Duodenal mucosa (tissue), 2 donors: ENCODE measurements at regions not wholly inside any gene's neighbourhood (a gene's known extent, or its start where the extent isn't known, plus 50 kb on each side); places are given as distances from the start of the nearest gene placed in this dataset.

Source experiments
- H3K27ac ChIP-seq: one replicate; pipeline ENCODE4 v1.7.0; 2013; ENCODE audit warnings: low read depth, low read length
- H3K27me3 ChIP-seq, 2 donors: one replicate each; pipeline ENCODE4 v1.7.0; 2013; ENCODE audit warnings: low read length in 2 of 2, control low read depth in 1 of 2; ENCODE audit not compliant: insufficient read depth in 2 of 2, control insufficient read depth in 1 of 2
- H3K36me3 ChIP-seq, 2 donors: one replicate each; pipeline ENCODE4 v1.7.0; 2013; ENCODE audit warnings: low read length in 2 of 2, control low read depth in 1 of 2; ENCODE audit not compliant: insufficient read depth in 2 of 2, control insufficient read depth in 1 of 2
- H3K4me1 ChIP-seq, 2 donors: one replicate each; pipeline ENCODE4 v1.7.0; 2013; ENCODE audit warnings: low read length in 2 of 2, control low read depth in 1 of 2; ENCODE audit not compliant: insufficient read depth in 2 of 2, control insufficient read depth in 1 of 2
- H3K4me3 ChIP-seq, 2 donors: one replicate each; pipeline ENCODE4 v1.7.0; 2013; ENCODE audit warnings: low read length in 2 of 2, low read depth in 1 of 2
- H3K9ac ChIP-seq, 2 donors: one replicate each; pipeline ENCODE4 v1.7.0; 2013; ENCODE audit warnings: low read length in 2 of 2, low read depth in 1 of 2
- H3K9me3 ChIP-seq, 2 donors: one replicate each; pipeline ENCODE4 v1.7.0; 2013; ENCODE audit warnings: low read length in 2 of 2, control low read depth in 1 of 2; ENCODE audit not compliant: control insufficient read depth in 1 of 2

- Histone ChIP-seq H3K4me1 (no peaks in the 10 kb centered on the region), H3K9ac (no peak overlapping the region), H3K27me3 (no peaks in the 10 kb centered on the region), H3K27ac (no peak overlapping the region), H3K9me3 (no peaks in the 10 kb centered on the region), H3K36me3 (no peaks in the 10 kb centered on the region), H3K4me3 (no peak overlapping the region)
Measured at GRCh38 chr4:34861666-34862065, 1382.6 kb downstream of the ARAP2 start.

GRCh38 chr4:34878961-34879360 lies 1365.4 kb downstream of the ARAP2 start:
- Histone ChIP-seq H3K9me3 (peaks cover 4% of the 10 kb centered on the region in 2 donors), H3K9ac (no peak overlapping the region), H3K27me3 (no peaks in the 10 kb centered on the region), H3K4me3 (no peak overlapping the region), H3K4me1 (no peaks in the 10 kb centered on the region), H3K36me3 (no peaks in the 10 kb centered on the region), H3K27ac (no peak overlapping the region)

DNA sequence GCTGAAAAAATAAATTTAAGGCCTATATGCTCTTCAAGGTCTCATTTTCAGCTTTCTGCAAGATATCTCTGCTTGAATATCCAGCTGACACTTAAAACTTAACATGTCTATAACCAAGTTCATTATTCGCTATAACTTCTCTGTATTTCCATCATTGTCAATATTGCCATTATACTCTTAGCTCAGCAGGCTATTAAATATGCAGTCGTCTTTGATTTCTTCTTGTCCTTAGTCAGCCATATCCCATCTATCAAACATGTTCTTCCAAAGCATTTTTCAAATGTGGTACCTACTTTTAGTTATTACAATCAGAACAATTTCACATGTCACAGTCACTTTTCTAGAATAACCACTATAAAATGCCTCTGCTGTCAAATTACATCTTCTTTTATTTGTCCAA lies 1364.1 kb downstream of the ARAP2 start:
- Histone ChIP-seq H3K4me1 (no peaks in the 10 kb centered on the region), H3K4me3 (no peak overlapping the region), H3K9ac (no peak overlapping the region), H3K27me3 (no peaks in the 10 kb centered on the region), H3K36me3 (no peaks in the 10 kb centered on the region), H3K27ac (no peak overlapping the region), H3K9me3 (peaks cover 2 to 4% of the 10 kb centered on the region in 2 donors)

GRCh38 chr4:34891892-34892291 lies 1352.4 kb downstream of the ARAP2 start:
- Histone ChIP-seq H3K9me3 (peaks cover 2 to 3% of the 10 kb centered on the region in 2 donors), H3K27ac (no peak overlapping the region), H3K4me3 (no peak overlapping the region), H3K27me3 (no peaks in the 10 kb centered on the region), H3K36me3 (no peaks in the 10 kb centered on the region), H3K9ac (no peak overlapping the region), H3K4me1 (no peaks in the 10 kb centered on the region)

- H3K9me3 ChIP-seq = peaks cover 2 to 3% of the 10 kb centered on the region in 2 donors
- no peak overlapping the region for H3K9ac ChIP-seq
- H3K36me3 ChIP-seq = no peaks in the 10 kb centered on the region
- H3K4me3 ChIP-seq = no peak overlapping the region
- no peak overlapping the region for H3K27ac ChIP-seq
- no peaks in the 10 kb centered on the region for H3K4me1 ChIP-seq
- no peaks in the 10 kb centered on the region for H3K27me3 ChIP-seq
Measured at GRCh38 chr4:34893382-34893781, 1350.9 kb downstream of the ARAP2 start.

GRCh38 chr4:34920032-34920431 lies 1324.3 kb downstream of the ARAP2 start:
- Histone ChIP-seq H3K36me3 (no peaks in the 10 kb centered on the region), H3K9me3 (peaks cover 2 to 3% of the 10 kb centered on the region in 2 donors), H3K4me3 (no peak overlapping the region), H3K4me1 (no peaks in the 10 kb centered on the region), H3K9ac (no peak overlapping the region), H3K27me3 (no peaks in the 10 kb centered on the region), H3K27ac (no peak overlapping the region)

GRCh38 chr4:34921391-34921790 lies 1322.9 kb downstream of the ARAP2 start:
- Histone ChIP-seq H3K27ac (no peak overlapping the region), H3K36me3 (no peaks in the 10 kb centered on the region), H3K4me3 (no peak overlapping the region), H3K9me3 (peaks cover 2% of the 10 kb centered on the region in 2 donors), H3K4me1 (no peaks in the 10 kb centered on the region), H3K9ac (no peak overlapping the region), H3K27me3 (no peaks in the 10 kb centered on the region)

DNA sequence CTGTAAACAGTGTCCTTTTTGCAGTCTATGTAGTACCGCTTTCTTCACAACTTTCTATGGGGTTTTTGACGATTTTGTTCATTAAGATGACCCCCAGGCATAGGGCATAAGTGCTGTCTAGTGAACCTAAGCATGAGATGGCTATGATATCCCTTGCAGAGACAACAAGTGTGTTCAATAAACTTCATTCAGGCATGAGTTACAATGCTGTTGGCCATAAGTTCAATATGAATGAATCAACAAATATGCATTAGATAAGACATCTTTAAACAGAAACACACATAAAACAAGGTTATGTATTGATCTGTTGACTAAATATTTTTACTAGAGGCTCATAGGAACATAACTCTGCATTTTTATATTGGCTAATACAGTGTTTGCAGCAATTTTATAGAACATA lies 1322.0 kb downstream of the ARAP2 start:
- Histone ChIP-seq H3K9ac (no peak overlapping the region), H3K27me3 (no peaks in the 10 kb centered on the region), H3K27ac (no peak overlapping the region), H3K36me3 (no peaks in the 10 kb centered on the region), H3K9me3 (peaks cover 0 to 2% of the 10 kb centered on the region in 2 donors), H3K4me1 (no peaks in the 10 kb centered on the region), H3K4me3 (no peak overlapping the region)

DNA sequence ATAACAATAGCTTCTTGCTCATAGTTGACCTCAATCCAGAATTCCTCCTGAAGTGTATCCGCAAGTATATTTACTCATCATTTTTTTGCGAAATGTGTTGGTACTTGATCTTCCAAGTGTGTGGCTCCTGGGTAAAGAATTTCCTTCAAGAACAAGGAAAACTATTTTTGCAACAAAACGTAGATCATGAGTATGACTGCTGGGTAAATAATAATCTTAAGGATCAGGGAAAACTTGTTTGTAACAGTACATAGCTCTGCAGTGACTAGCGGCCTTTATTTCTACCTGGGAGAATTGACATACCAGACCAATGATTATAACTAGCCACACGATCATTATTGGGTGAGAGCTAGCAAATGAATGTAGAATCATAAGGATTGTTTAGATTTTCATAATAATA lies 1311.7 kb downstream of the ARAP2 start:
- no peak overlapping the region for H3K9ac ChIP-seq
- H3K4me3 ChIP-seq = no peak overlapping the region
- no peaks in the 10 kb centered on the region for H3K36me3 ChIP-seq
- H3K27ac ChIP-seq = no peak overlapping the region
- H3K4me1 ChIP-seq = no peaks in the 10 kb centered on the region
- H3K27me3 ChIP-seq = no peaks in the 10 kb centered on the region
- H3K9me3 ChIP-seq = peaks cover 2 to 5% of the 10 kb centered on the region in 2 donors

DNA sequence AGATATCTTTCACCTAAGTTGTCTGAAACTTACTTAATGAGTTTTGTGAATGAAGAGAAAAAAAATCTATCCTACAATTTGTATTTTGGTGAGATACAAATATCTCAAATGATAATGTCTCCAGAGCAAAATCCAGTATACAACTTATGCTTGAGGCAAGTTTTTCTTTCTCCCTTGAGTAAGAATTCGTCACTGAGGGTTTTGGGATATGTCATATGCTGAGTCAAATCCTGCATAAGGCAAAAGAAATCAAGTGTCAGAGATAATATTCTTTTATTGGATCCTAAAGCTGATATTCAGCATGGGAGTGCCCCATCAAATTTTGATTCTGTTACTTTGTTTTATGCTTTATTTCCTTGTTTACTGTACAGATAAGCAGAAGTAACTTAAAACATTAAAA lies 1308.6 kb downstream of the ARAP2 start:
- no peaks in the 10 kb centered on the region for H3K27me3 ChIP-seq
- H3K27ac ChIP-seq = no peak overlapping the region
- no peak overlapping the region for H3K9ac ChIP-seq
- peaks cover 4 to 11% of the 10 kb centered on the region in 2 donors for H3K9me3 ChIP-seq
- H3K4me1 ChIP-seq = no peaks in the 10 kb centered on the region
- no peaks in the 10 kb centered on the region for H3K36me3 ChIP-seq
- H3K4me3 ChIP-seq = no peak overlapping the region

DNA sequence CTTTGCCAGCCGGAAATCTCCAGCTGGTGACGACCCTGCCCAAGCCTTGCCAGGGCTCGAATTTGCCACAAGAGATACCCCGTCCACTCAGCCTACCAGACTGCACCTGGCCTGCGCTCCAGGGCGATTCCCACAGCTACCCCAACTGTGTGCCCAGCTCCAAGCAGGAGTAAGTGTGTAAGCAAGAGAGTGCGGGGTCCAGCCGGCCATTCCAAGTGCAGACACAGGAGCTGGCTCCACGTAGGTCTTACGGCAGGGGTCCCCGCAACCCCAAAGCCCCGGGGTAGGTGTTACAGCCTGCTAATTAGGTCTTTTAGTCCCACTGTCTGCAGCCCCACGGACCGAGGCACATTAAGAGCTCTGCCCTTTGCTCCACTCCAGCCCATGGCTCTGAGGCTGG lies 1305.2 kb downstream of the ARAP2 start:
- H3K4me1 ChIP-seq = no peaks in the 10 kb centered on the region
- H3K27ac ChIP-seq = no peak overlapping the region
- no peak overlapping the region for H3K4me3 ChIP-seq
- no peak overlapping the region for H3K9ac ChIP-seq
- peaks cover 4 to 8% of the 10 kb centered on the region in 2 donors for H3K9me3 ChIP-seq
- H3K36me3 ChIP-seq = no peaks in the 10 kb centered on the region
- no peaks in the 10 kb centered on the region for H3K27me3 ChIP-seq
